HepG2 (cell line): ENCODE measurements at regions not wholly inside any gene's neighbourhood (a gene's known extent, or its start where the extent isn't known, plus 50 kb on each side); places are given as distances from the start of the nearest gene placed in this dataset.

Experiments
- CC2D1A ChIP-seq: sonication (generic); formaldehyde crosslinking; IDR thresholded peaks from 2 replicates; pipeline ENCODE4 v1.8.1; 2023; ENCODE audit warnings: mild to moderate bottlenecking, missing genetic modification reagents
- FOXA1 ChIP-seq, 2 experiments: fragments of 450-650 bp in 1 of 2; sonication (generic) in 1 of 2; formaldehyde crosslinking in 1 of 2; IDR thresholded peaks; 2 replicates each; pipeline versions ENCODE4 v1.4.0 to v1.6.1; 2016 to 2020; ENCODE audit warnings: missing genetic modification reagents in 1 of 2
- HHEX ChIP-seq: IDR thresholded peaks from 2 replicates; pipeline ENCODE4 v1.6.1; 2016; ENCODE audit warnings: control low read depth
- HOXA9 ChIP-seq: sonication (generic); formaldehyde crosslinking; IDR thresholded peaks from 2 replicates; pipeline ENCODE4 v1.8.1; 2022; ENCODE audit warnings: missing genetic modification reagents, mild to moderate bottlenecking, moderate library complexity, borderline replicate concordance
- ISL2 ChIP-seq: sonication (generic); formaldehyde crosslinking; IDR thresholded peaks from 2 replicates; pipeline ENCODE4 v1.5.0; 2020; ENCODE audit warnings: missing genetic modification reagents
- MIXL1 ChIP-seq: IDR thresholded peaks from 2 replicates; pipeline ENCODE4 v1.6.1; 2016
- NFYC ChIP-seq: IDR thresholded peaks from 2 replicates; pipeline ENCODE4 v1.6.1; 2016; ENCODE audit warnings: missing genetic modification reagents, missing compliant biosample characterization
- NRL ChIP-seq: sonication (generic); formaldehyde crosslinking; IDR thresholded peaks from 2 replicates; pipeline ENCODE4 v1.5.0; 2020; ENCODE audit warnings: missing genetic modification reagents, mild to moderate bottlenecking, moderate library complexity, borderline replicate concordance
- REPIN1 ChIP-seq: sonication (generic); formaldehyde crosslinking; IDR thresholded peaks from 2 replicates; pipeline ENCODE4 v1.8.0; 2022; ENCODE audit warnings: missing genetic modification reagents, low read depth, mild to moderate bottlenecking, borderline replicate concordance
- SOX13 ChIP-seq, 3 experiments: fragments of 450-650 bp in 1 of 3; sonication (generic) in 1 of 3; formaldehyde crosslinking in 1 of 3; IDR thresholded peaks in 2 of 3; conservative IDR thresholded peaks in 1 of 3; 2 replicates each; pipeline versions ENCODE4 v1.5.0 to v1.6.1; 2016 to 2020; ENCODE audit warnings: antibody characterized with exemption in 1 of 3, mild to moderate bottlenecking in 1 of 3, missing compliant biosample characterization in 1 of 3, missing genetic modification reagents in 1 of 3, moderate library complexity in 1 of 3
- TBX2 ChIP-seq: sonication (generic); formaldehyde crosslinking; IDR thresholded peaks from 2 replicates; pipeline ENCODE4 v1.5.0; 2020; ENCODE audit warnings: missing genetic modification reagents, mild to moderate bottlenecking, borderline replicate concordance
- XRCC5 ChIP-seq: fragments of 200-400 bp; formaldehyde crosslinking; optimal IDR thresholded peaks from 2 replicates; pipeline ENCODE3; 2017; ENCODE audit warnings: mild to moderate bottlenecking, low read length
- ZFP62 ChIP-seq: sonication (generic); formaldehyde crosslinking; IDR thresholded peaks from 2 replicates; pipeline ENCODE4 v1.4.0; 2020; ENCODE audit warnings: missing genetic modification reagents
- ZMYM2 ChIP-seq: sonication (generic); formaldehyde crosslinking; IDR thresholded peaks from 2 replicates; pipeline ENCODE4 v1.8.0; 2022; ENCODE audit warnings: mild to moderate bottlenecking, missing genetic modification reagents
- ZNF260 ChIP-seq: sonication (generic); formaldehyde crosslinking; IDR thresholded peaks from 2 replicates; pipeline ENCODE4 v1.4.0; 2020; ENCODE audit warnings: missing genetic modification reagents, low read depth, mild to moderate bottlenecking, borderline replicate concordance
- ZNF331 ChIP-seq: sonication (generic); formaldehyde crosslinking; IDR thresholded peaks from 2 replicates; pipeline ENCODE4 v1.4.0; 2020; ENCODE audit warnings: missing genetic modification reagents
- ZNF629 ChIP-seq: sonication (generic); formaldehyde crosslinking; conservative IDR thresholded peaks from 2 replicates; pipeline ENCODE4 v1.5.0; 2020; ENCODE audit warnings: missing genetic modification reagents
- ZNF652 ChIP-seq: IDR thresholded peaks from 2 replicates; pipeline ENCODE4 v1.6.1; 2016; ENCODE audit warnings: low read depth, borderline replicate concordance
- ZNF678 ChIP-seq: sonication (generic); formaldehyde crosslinking; IDR thresholded peaks from 2 replicates; pipeline ENCODE4 v1.4.0; 2020; ENCODE audit warnings: mild to moderate bottlenecking, missing genetic modification reagents
- ZNF776 ChIP-seq: sonication (generic); formaldehyde crosslinking; IDR thresholded peaks from 2 replicates; pipeline ENCODE4 v1.4.0; 2020; ENCODE audit warnings: mild to moderate bottlenecking, missing genetic modification reagents
- ZNF83 ChIP-seq: sonication (generic); formaldehyde crosslinking; IDR thresholded peaks from 2 replicates; pipeline ENCODE4 v1.4.0; 2020; ENCODE audit warnings: missing genetic modification reagents, mild to moderate bottlenecking, borderline replicate concordance
- TF ChIP-seq, protein P1 (sequence below): sonication (generic); formaldehyde crosslinking; IDR thresholded peaks from 2 replicates; pipeline ENCODE4 v1.5.1; 2020; ENCODE audit warnings: missing genetic modification reagents, mild to moderate bottlenecking, borderline replicate concordance
- TF ChIP-seq, protein P2 (sequence below): IDR thresholded peaks from 2 replicates; pipeline ENCODE4 v1.6.1; 2016; ENCODE audit warnings: low read depth, borderline replicate concordance
- TF ChIP-seq, protein P3 (sequence below): sonication (generic); formaldehyde crosslinking; IDR thresholded peaks from 2 replicates; pipeline ENCODE4 v1.4.0; 2020; ENCODE audit warnings: missing genetic modification reagents
- TF ChIP-seq, protein P4 (sequence below): sonication (generic); formaldehyde crosslinking; IDR thresholded peaks from 2 replicates; pipeline ENCODE4 v1.8.0; 2022; ENCODE audit warnings: missing genetic modification reagents, low read depth, mild to moderate bottlenecking, borderline replicate concordance
- TF ChIP-seq, protein P5 (sequence below): sonication (generic); formaldehyde crosslinking; IDR thresholded peaks from 2 replicates; pipeline ENCODE4 v1.5.0; 2020; ENCODE audit warnings: mild to moderate bottlenecking, missing genetic modification reagents, moderate library complexity

DNA sequence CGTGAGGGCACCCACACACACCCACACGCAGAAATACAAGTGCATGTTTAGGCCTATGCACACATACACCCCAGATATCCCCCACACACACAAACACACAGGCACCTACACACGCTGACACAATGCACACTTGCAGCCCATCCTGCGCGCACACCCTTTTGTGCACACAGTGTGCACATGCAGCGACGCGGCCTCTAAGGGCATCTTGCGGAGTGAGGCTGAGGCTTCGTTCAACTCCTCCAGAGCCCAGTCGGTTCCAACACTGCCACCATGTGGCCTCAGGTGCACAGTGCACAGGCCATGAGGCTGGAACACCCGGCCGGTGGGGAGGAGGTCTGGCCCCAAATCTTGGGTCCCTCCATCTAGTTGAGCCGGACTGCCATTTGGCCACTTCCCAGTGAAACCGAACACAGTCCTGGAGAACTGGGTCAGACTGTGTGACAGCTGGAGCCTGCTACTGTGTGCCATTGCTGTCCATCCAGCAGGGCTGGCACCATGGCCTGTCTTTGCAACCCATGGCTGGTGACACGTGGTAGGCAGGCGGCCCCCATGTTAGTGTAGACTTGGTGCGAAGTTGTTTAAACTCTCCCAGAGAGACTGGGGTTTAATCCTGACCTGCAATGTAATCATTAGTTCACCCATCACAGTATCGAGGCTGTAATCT, 97.7 kb upstream of the MVB12B start (continued):
- TF ChIP-seq, protein P1, sequence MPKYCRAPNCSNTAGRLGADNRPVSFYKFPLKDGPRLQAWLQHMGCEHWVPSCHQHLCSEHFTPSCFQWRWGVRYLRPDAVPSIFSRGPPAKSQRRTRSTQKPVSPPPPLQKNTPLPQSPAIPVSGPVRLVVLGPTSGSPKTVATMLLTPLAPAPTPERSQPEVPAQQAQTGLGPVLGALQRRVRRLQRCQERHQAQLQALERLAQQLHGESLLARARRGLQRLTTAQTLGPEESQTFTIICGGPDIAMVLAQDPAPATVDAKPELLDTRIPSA = no peak
- TF ChIP-seq XRCC5 (peak; percentile 86), ZNF331 (CRISPR knock-in tag) (0 out of 2 replicates have a peak, but pooled peaks have one; percentile 38), REPIN1 (CRISPR knock-in tag) (0 out of 2 replicates have a peak, but pooled peaks have one; percentile 51), FOXA1 (IDR thresholded peaks at IDR 0.05) (no peak), FOXA1 (CRISPR knock-in tag; IDR thresholded peaks at IDR 0.05) (0 out of 2 replicates have a peak, but pooled peaks have one; percentile 23), ISL2 (CRISPR knock-in tag) (no peak), ZMYM2 (CRISPR knock-in tag) (no peak), ZNF83 (CRISPR knock-in tag) (no peak), NFYC (CRISPR knock-in tag) (no peak), HHEX (CRISPR knock-in tag) (no peak), ZNF678 (no peak), SOX13 (IDR thresholded peaks at IDR 0.05) (no peak), SOX13 (CRISPR knock-in tag; conservative IDR thresholded peaks at IDR 0.05 in 1 of 2, IDR thresholded peaks at IDR 0.05 in 1 of 2) (no peak), ZFP62 (CRISPR knock-in tag) (no peak), TBX2 (CRISPR knock-in tag) (no peak), HOXA9 (CRISPR knock-in tag) (0 out of 2 replicates have a peak, but pooled peaks have one; percentile 39), ZNF776 (CRISPR knock-in tag) (0 out of 2 replicates have a peak, but pooled peaks have one; percentile 46), NRL (no peak), ZNF652 (CRISPR knock-in tag) (no peak), MIXL1 (CRISPR knock-in tag) (no peak), ZNF260 (CRISPR knock-in tag) (0 out of 2 replicates have a peak, but pooled peaks have one; percentile 30), CC2D1A (CRISPR knock-in tag) (no peak), ZNF629 (CRISPR knock-in tag) (no peak)
- TF ChIP-seq, protein P2, sequence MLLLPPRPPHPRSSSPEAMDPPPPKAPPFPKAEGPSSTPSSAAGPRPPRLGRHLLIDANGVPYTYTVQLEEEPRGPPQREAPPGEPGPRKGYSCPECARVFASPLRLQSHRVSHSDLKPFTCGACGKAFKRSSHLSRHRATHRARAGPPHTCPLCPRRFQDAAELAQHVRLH (CRISPR knock-in tag) = 0 out of 2 replicates have a peak, but pooled peaks have one; percentile 29
- TF ChIP-seq, protein P3, sequence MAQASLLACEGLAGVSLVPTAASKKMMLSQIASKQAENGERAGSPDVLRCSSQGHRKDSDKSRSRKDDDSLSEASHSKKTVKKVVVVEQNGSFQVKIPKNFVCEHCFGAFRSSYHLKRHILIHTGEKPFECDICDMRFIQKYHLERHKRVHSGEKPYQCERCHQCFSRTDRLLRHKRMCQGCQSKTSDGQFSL (CRISPR knock-in tag) = no peak
- TF ChIP-seq, protein P4, sequence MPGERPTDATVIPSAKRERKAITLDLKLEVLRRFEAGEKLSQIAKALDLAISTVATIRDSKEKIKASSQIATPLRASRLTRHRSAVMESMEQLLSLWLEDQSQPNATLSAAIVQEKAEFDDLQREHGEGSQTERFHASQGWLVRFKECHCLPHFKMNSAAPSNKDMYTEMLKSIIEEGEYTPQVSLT (CRISPR knock-in tag) = no peak
- TF ChIP-seq, protein P5, sequence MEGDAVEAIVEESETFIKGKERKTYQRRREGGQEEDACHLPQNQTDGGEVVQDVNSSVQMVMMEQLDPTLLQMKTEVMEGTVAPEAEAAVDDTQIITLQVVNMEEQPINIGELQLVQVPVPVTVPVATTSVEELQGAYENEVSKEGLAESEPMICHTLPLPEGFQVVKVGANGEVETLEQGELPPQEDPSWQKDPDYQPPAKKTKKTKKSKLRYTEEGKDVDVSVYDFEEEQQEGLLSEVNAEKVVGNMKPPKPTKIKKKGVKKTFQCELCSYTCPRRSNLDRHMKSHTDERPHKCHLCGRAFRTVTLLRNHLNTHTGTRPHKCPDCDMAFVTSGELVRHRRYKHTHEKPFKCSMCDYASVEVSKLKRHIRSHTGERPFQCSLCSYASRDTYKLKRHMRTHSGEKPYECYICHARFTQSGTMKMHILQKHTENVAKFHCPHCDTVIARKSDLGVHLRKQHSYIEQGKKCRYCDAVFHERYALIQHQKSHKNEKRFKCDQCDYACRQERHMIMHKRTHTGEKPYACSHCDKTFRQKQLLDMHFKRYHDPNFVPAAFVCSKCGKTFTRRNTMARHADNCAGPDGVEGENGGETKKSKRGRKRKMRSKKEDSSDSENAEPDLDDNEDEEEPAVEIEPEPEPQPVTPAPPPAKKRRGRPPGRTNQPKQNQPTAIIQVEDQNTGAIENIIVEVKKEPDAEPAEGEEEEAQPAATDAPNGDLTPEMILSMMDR = peak; percentile 98
